ENCODE measurements at regions not wholly inside any gene's neighbourhood (a gene's known extent, or its start where the extent isn't known, plus 50 kb on each side); places are given as distances from the start of the nearest gene placed in this dataset.

DNA sequence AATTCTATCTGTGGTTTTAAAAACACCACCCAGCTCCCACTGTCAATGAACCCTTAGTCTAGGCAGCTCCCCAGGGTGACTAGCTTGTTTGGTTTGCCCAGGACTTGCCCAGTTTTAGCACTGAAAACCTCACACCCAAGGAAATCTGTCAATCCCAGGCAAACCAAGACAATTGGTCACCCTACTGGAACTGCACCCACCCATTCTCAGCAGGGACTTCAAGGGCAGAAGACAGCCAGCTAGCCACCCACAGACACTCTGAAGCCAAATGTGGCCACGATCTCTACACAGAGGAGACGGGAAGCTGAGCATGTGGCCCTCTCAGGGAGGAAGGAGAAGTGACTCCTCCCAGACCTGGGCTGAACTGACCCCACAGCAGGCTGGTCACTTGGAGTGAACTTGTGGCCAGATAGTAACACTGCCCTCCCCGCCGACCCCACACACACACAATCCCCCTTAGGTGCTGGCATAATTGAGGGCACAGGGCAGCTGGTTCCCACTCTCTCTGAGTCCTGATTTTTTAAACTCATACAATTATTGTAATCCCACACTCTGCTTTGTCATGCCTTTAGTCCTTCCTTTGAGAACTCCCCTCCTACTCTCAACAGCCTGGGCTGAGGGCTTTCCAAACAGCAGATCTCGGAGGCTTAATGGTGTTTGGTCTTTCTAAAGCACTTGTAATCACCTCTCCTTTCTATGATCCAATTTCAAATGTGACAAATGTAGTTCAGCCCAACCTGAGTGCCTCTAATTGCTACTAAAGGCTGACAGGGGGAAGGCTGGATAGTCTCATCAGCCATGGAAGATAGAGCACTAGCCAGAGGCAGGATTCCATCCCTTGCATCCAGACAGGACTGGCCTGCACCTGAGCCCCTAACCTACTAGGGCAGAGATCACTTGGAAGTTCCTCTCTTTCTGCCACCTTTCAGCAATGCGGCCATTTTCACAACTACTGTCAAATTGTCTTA is 74.7 kb upstream of the DRD2 start:
- H3K27ac ChIP-seq = 0 out of 2 replicates have a peak overlapping the region, but pooled peaks have one; percentile 4
- 70 to 78% methylated on average over 6 of the region's 6 CpGs for WGBS, 2 experiments (ENCODE audit: low coverage in 1 of 2, low lambda C conversion rate in 2 of 2, missing lambda C conversion rate in 2 of 2)

DNA sequence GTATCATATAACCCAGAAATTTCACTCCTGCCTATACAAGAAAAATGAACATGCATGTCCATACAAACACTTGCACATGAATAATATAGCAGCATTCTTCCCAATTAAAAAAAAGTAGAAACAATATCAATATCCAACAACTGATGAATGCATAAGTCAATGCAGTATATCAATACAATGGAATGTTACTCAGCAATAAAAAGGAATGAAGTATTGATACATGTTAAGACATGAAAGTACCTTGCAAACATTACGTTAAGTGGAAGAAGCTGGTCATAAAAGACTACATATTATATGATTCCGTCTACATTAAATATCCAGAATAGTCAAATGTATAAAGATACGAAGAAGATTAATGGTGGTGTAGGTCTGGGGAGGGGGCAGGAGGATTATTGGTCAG is 73.9 kb upstream of the DRD2 start:
- peaks cover 39% of the 10 kb centered on the region for H3K4me1 ChIP-seq (ENCODE audit: insufficient read depth)
- H3F3A ChIP-seq (ENCODE audit: insufficient read depth) = peaks cover 24% of the 10 kb centered on the region
- no peaks in the 10 kb centered on the region for H3K9me3 ChIP-seq (ENCODE audit: low read depth)
- WGBS, 2 experiments (ENCODE audit: low coverage in 1 of 2, low lambda C conversion rate in 2 of 2, missing lambda C conversion rate in 2 of 2) = 81 to 85% methylated on average over 3 of the region's 3 CpGs
- no peak overlapping the region for H2AFZ ChIP-seq
- H3K4me2 ChIP-seq (ENCODE audit: unreplicated experiment) = no peak overlapping the region
- no peaks in the 10 kb centered on the region for H4K20me1 ChIP-seq (ENCODE audit: insufficient read depth)
- in situ Hi-C loops (cut with MboI) = no loop called here
- H3K79me2 ChIP-seq (ENCODE audit: insufficient read depth) = no peaks in the 10 kb centered on the region
- TF ChIP-seq EZH2 (IDR thresholded peaks at IDR 0.05; ENCODE audit: insufficient read depth, poor library complexity, severe bottlenecking) = no peak
- no peak for TF ChIP-seq EZH2phosphoT487 (IDR thresholded peaks at IDR 0.05; ENCODE audit: insufficient read depth, low read depth)
- DNase-seq = no peak
- peaks cover 10% of the 10 kb centered on the region; the same call in 1 of the 2 replicates for H3K27me3 ChIP-seq (replicated peaks; ENCODE audit: insufficient read depth)
- H3K9me2 ChIP-seq (ENCODE audit: insufficient read depth) = no peaks in the 10 kb centered on the region
- H3K27ac ChIP-seq = no peak overlapping the region
- no peak overlapping the region for H3K9ac ChIP-seq
- no peaks in the 10 kb centered on the region for H3K36me3 ChIP-seq (ENCODE audit: low read depth)
- no peak overlapping the region for H3K4me3 ChIP-seq

More for the DNA sequence above, 74.7 kb upstream of the DRD2 start:
- peak; percentile 53 for DNase-seq
- TF ChIP-seq EZH2phosphoT487 (IDR thresholded peaks at IDR 0.05; ENCODE audit: insufficient read depth, low read depth) = no peak
- TF ChIP-seq EZH2 (IDR thresholded peaks at IDR 0.05; ENCODE audit: insufficient read depth, poor library complexity, severe bottlenecking) = no peak
- H3K36me3 ChIP-seq (ENCODE audit: low read depth) = no peaks in the 10 kb centered on the region
- no peaks in the 10 kb centered on the region for H3K79me2 ChIP-seq (ENCODE audit: insufficient read depth)
- H3K9me2 ChIP-seq (ENCODE audit: insufficient read depth) = no peaks in the 10 kb centered on the region
- in situ Hi-C loops (cut with MboI) = no loop called here
- no peaks in the 10 kb centered on the region for H4K20me1 ChIP-seq (ENCODE audit: insufficient read depth)
- no peak overlapping the region for H3K9ac ChIP-seq
- H3K27me3 ChIP-seq (replicated peaks; ENCODE audit: insufficient read depth) = peaks cover 10% of the 10 kb centered on the region; the same call in 1 of the 2 replicates
- H3K4me2 ChIP-seq (ENCODE audit: unreplicated experiment) = no peak overlapping the region
- H3K9me3 ChIP-seq (ENCODE audit: low read depth) = no peaks in the 10 kb centered on the region
- H3F3A ChIP-seq (ENCODE audit: insufficient read depth) = peaks cover 25% of the 10 kb centered on the region
- no peak overlapping the region for H2AFZ ChIP-seq
- H3K4me1 ChIP-seq (ENCODE audit: insufficient read depth) = peaks cover 47% of the 10 kb centered on the region
- H3K4me3 ChIP-seq = no peak overlapping the region

GRCh38 chr11:113547739-113548138 is 72.5 kb upstream of the DRD2 start:
- H3K79me2 ChIP-seq (ENCODE audit: insufficient read depth) = no peaks in the 10 kb centered on the region
- H3F3A ChIP-seq (ENCODE audit: insufficient read depth) = peaks cover 14% of the 10 kb centered on the region
- H4K20me1 ChIP-seq (ENCODE audit: insufficient read depth) = no peaks in the 10 kb centered on the region
- no peak overlapping the region for H3K9ac ChIP-seq
- H3K27ac ChIP-seq = no peak overlapping the region
- H2AFZ ChIP-seq = no peak overlapping the region
- H3K27me3 ChIP-seq (replicated peaks; ENCODE audit: insufficient read depth) = peaks cover 10% of the 10 kb centered on the region; the same call in 1 of the 2 replicates
- H3K36me3 ChIP-seq (ENCODE audit: low read depth) = no peaks in the 10 kb centered on the region
- no peak for DNase-seq
- no peak for TF ChIP-seq EZH2 (IDR thresholded peaks at IDR 0.05; ENCODE audit: insufficient read depth, poor library complexity, severe bottlenecking)
- no peak for TF ChIP-seq EZH2phosphoT487 (IDR thresholded peaks at IDR 0.05; ENCODE audit: insufficient read depth, low read depth)
- H3K4me2 ChIP-seq (ENCODE audit: unreplicated experiment) = no peak overlapping the region
- in situ Hi-C loops (cut with MboI) = no loop called here
- H3K9me2 ChIP-seq (ENCODE audit: insufficient read depth) = no peaks in the 10 kb centered on the region
- H3K9me3 ChIP-seq (ENCODE audit: low read depth) = no peaks in the 10 kb centered on the region
- 36 to 37% methylated on average over 4 of the region's 4 CpGs for WGBS, 2 experiments (ENCODE audit: low coverage in 1 of 2, low lambda C conversion rate in 2 of 2, missing lambda C conversion rate in 2 of 2)
- H3K4me3 ChIP-seq = no peak overlapping the region
- H3K4me1 ChIP-seq (ENCODE audit: insufficient read depth) = peaks cover 28% of the 10 kb centered on the region

DNA sequence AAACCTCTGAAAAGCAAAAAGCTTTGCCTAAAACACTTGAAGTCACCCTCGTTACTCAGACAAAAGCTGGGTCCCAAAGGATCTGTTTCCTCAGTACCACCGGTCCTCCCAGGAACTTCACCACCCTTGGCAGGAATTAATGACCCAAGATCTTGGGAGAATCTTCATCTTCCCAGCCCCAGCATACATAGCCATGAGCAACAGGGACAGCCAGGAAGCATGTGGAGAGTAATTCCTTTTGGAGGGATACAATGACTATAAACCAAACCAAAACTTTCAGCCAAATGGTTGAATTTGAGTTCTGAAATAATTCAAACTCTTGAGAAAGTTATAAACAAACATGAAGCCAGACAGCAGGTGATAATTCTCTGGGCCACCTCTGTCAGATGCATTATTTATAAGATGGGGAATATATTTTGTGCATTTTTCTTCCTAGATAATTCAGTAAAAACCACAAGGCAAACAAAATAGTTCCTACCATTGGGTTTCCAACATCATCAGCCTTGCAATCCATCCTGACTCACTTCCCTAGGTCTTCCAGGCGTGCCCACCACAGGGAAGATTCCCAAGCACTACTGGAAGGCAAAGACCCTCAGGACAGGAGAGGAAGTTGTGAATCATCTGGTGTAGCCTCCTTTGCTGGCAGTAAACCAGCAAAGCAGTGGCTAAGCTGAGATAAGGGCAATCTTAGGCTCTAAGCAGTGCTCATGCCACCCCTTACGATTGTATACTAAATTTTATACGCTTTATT is 71.7 kb upstream of the DRD2 start:
- H3K9ac ChIP-seq = no peak overlapping the region
- H3K36me3 ChIP-seq (ENCODE audit: low read depth) = no peaks in the 10 kb centered on the region
- peaks cover 26% of the 10 kb centered on the region for H3K4me1 ChIP-seq (ENCODE audit: insufficient read depth)
- H3K9me2 ChIP-seq (ENCODE audit: insufficient read depth) = no peaks in the 10 kb centered on the region
- DNase-seq = peak; percentile 68
- H3K79me2 ChIP-seq (ENCODE audit: insufficient read depth) = no peaks in the 10 kb centered on the region
- TF ChIP-seq EZH2 (IDR thresholded peaks at IDR 0.05; ENCODE audit: insufficient read depth, poor library complexity, severe bottlenecking) = no peak
- TF ChIP-seq EZH2phosphoT487 (IDR thresholded peaks at IDR 0.05; ENCODE audit: insufficient read depth, low read depth) = no peak
- 50 to 56% methylated on average over 5 of the region's 5 CpGs for WGBS, 2 experiments (ENCODE audit: low coverage in 1 of 2, low lambda C conversion rate in 2 of 2, missing lambda C conversion rate in 2 of 2)
- no peak overlapping the region for H3K27ac ChIP-seq
- no peaks in the 10 kb centered on the region for H4K20me1 ChIP-seq (ENCODE audit: insufficient read depth)
- no peak overlapping the region for H3K4me2 ChIP-seq (ENCODE audit: unreplicated experiment)
- H2AFZ ChIP-seq = no peak overlapping the region
- peaks cover 6% of the 10 kb centered on the region; the same call in 1 of the 2 replicates for H3F3A ChIP-seq (ENCODE audit: insufficient read depth)
- in situ Hi-C loops (cut with MboI) = no loop called here
- H3K4me3 ChIP-seq = no peak overlapping the region
- no peaks in the 10 kb centered on the region for H3K9me3 ChIP-seq (ENCODE audit: low read depth)
- H3K27me3 ChIP-seq (replicated peaks; ENCODE audit: insufficient read depth) = peaks cover 10% of the 10 kb centered on the region; the same call in 1 of the 2 replicates

Data from GM23248 (cell line).